ENCODE measurements at regions not wholly inside any gene's neighbourhood (a gene's known extent, or its start where the extent isn't known, plus 50 kb on each side); places are given as distances from the start of the nearest gene placed in this dataset.
"Not testable (repeated sequence)": the region's sequence is repeated elsewhere in the genome, so short reads cannot be mapped to it uniquely, and the experiment has no call there.

GRCh38 chr12:14086838-14087237, 105.4 kb upstream of the GRIN2B start:
- TF ChIP-seq CTCF (IDR thresholded peaks at IDR 0.05; ENCODE audit: unreplicated experiment), result no peak
- intact Hi-C loops (cut with micrococcal nuclease; ENCODE audit: unreplicated experiment), result no loop called here
- Mint-ChIP-seq H3K27ac (ENCODE audit: unreplicated experiment) (no peak overlapping the region), H3K9me3 (ENCODE audit: low read depth, unreplicated experiment) (peaks cover 4% of the 10 kb centered on the region), H3K4me3 (ENCODE audit: low read depth, unreplicated experiment) (no peak overlapping the region), H3K4me1 (ENCODE audit: low read depth, unreplicated experiment) (no peaks in the 10 kb centered on the region), H3K36me3 (ENCODE audit: insufficient read depth, unreplicated experiment) (no peaks in the 10 kb centered on the region), H3K27me3 (ENCODE audit: unreplicated experiment) (peaks cover 9% of the 10 kb centered on the region)
- CTCF ChIA-PET, result no interaction called here
- DNase-seq, result no peak
- BruUV-seq (replicated peaks), result no TSS peak

- no peak for DNase-seq
- peaks cover 33% of the 10 kb centered on the region for H3K27me3 Mint-ChIP-seq (ENCODE audit: unreplicated experiment)
- no peak overlapping the region for H3K27ac Mint-ChIP-seq (ENCODE audit: unreplicated experiment)
- no peak for TF ChIP-seq CTCF (IDR thresholded peaks at IDR 0.05; ENCODE audit: unreplicated experiment)
- H3K9me3 Mint-ChIP-seq (ENCODE audit: low read depth, unreplicated experiment), result no peaks in the 10 kb centered on the region
- BruUV-seq (replicated peaks), result no TSS peak
- H3K4me1 Mint-ChIP-seq (ENCODE audit: low read depth, unreplicated experiment), result no peaks in the 10 kb centered on the region
- no peaks in the 10 kb centered on the region for H3K36me3 Mint-ChIP-seq (ENCODE audit: insufficient read depth, unreplicated experiment)
- intact Hi-C loops (cut with micrococcal nuclease; ENCODE audit: unreplicated experiment), result no loop called here
- CTCF ChIA-PET, result no interaction called here
- no peak overlapping the region for H3K4me3 Mint-ChIP-seq (ENCODE audit: low read depth, unreplicated experiment)
These were observed 118.6 kb upstream of the GRIN2B start for GRCh38 chr12:14099994-14100393.

GRCh38 chr12:14101556-14101955, 120.2 kb upstream of the GRIN2B start:
- CTCF ChIA-PET, result not testable (repeated sequence)

GRCh38 chr12:14111230-14111865, 129.9 kb upstream of the GRIN2B start:
- BruUV-seq (replicated peaks), result no TSS peak
- no peaks in the 10 kb centered on the region for H3K4me1 Mint-ChIP-seq (ENCODE audit: low read depth, unreplicated experiment)
- intact Hi-C loops (cut with micrococcal nuclease; ENCODE audit: unreplicated experiment), result loop anchor here (2.0 kb wide), 1 partner anchor 55 kb away; no protein-coding TSS in a partner anchor
- peak; percentile 35 for DNase-seq
- H3K9me3 Mint-ChIP-seq (ENCODE audit: low read depth, unreplicated experiment), result no peaks in the 10 kb centered on the region
- peak; percentile 36 for TF ChIP-seq CTCF (IDR thresholded peaks at IDR 0.05; ENCODE audit: unreplicated experiment)
- no peaks in the 10 kb centered on the region for H3K36me3 Mint-ChIP-seq (ENCODE audit: insufficient read depth, unreplicated experiment)
- H3K27ac Mint-ChIP-seq (ENCODE audit: unreplicated experiment), result no peak overlapping the region
- no peak overlapping the region for H3K4me3 Mint-ChIP-seq (ENCODE audit: low read depth, unreplicated experiment)
- peaks cover 62% of the 10 kb centered on the region for H3K27me3 Mint-ChIP-seq (ENCODE audit: unreplicated experiment)
- CTCF ChIA-PET, result no interaction called here

More at GRCh38 chr12:14101556-14101955, 120.2 kb upstream of the GRIN2B start:
- intact Hi-C loops (cut with micrococcal nuclease; ENCODE audit: unreplicated experiment); H3K4me1 Mint-ChIP-seq (ENCODE audit: low read depth, unreplicated experiment); H3K4me3 Mint-ChIP-seq (ENCODE audit: low read depth, unreplicated experiment); H3K27ac Mint-ChIP-seq (ENCODE audit: unreplicated experiment); DNase-seq; H3K36me3 Mint-ChIP-seq (ENCODE audit: insufficient read depth, unreplicated experiment); BruUV-seq (replicated peaks); H3K9me3 Mint-ChIP-seq (ENCODE audit: low read depth, unreplicated experiment): not testable (repeated sequence)
- peaks cover 36% of the 10 kb centered on the region for H3K27me3 Mint-ChIP-seq (ENCODE audit: unreplicated experiment)

- no peak for DNase-seq
- no peak for TF ChIP-seq CTCF (IDR thresholded peaks at IDR 0.05; ENCODE audit: unreplicated experiment)
- H3K36me3 Mint-ChIP-seq (ENCODE audit: insufficient read depth, unreplicated experiment), result no peaks in the 10 kb centered on the region
- peaks cover 50% of the 10 kb centered on the region for H3K27me3 Mint-ChIP-seq (ENCODE audit: unreplicated experiment)
- intact Hi-C loops (cut with micrococcal nuclease; ENCODE audit: unreplicated experiment), result no loop called here
- H3K27ac Mint-ChIP-seq (ENCODE audit: unreplicated experiment), result no peak overlapping the region
- peaks cover 2% of the 10 kb centered on the region for H3K9me3 Mint-ChIP-seq (ENCODE audit: low read depth, unreplicated experiment)
- BruUV-seq (replicated peaks), result no TSS peak
- CTCF ChIA-PET, result no interaction called here
- H3K4me3 Mint-ChIP-seq (ENCODE audit: low read depth, unreplicated experiment), result no peak overlapping the region
- no peaks in the 10 kb centered on the region for H3K4me1 Mint-ChIP-seq (ENCODE audit: low read depth, unreplicated experiment)
These were observed 131.6 kb upstream of the GRIN2B start for GRCh38 chr12:14113031-14113430.

Measured in Calu3 (cell line).